ENCODE measurements at regions not wholly inside any gene's neighbourhood (a gene's known extent, or its start where the extent isn't known, plus 50 kb on each side); places are given as distances from the start of the nearest gene placed in this dataset.

DNA sequence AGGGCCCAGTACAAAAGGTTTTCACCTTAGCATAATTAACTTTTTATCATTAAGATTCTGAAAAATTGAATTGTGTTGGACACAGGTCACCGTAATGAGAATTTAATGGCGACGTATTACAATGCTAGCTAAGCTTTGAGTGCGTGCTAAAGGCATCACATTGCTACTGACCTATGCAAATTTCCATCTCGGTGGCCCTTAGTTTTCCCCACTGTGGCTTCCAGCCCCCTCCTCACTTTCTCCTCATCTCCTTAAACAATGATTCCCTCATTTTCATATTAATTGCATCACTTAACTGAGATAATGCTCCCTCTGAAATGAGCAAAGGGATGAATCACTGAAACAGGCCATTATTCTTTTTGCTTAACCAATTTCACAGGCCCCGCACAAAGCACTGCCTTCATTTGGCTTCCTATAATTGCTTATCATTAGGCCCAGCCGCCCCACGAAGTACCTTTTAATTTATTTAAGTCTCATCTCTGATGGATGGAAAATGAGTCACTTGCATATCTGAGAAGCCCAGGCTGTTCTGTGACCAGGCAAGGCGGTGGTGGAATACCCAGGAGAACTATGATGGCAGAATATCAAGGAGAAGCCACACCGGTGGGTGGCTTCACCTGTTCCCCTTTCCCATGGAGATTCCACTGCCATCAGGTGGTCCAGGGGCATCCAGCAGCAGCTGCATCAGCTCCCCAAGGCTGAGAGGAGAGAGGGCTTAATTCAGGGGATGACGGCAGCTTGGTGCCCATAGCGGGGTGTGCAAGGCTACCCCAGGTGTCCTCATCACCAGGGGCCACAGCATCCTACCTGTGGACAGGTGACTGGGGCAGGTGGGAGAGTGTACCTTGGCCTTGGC is 223.8 kb upstream of the BOD1L1 start:
- no peak for DNase-seq

DNA sequence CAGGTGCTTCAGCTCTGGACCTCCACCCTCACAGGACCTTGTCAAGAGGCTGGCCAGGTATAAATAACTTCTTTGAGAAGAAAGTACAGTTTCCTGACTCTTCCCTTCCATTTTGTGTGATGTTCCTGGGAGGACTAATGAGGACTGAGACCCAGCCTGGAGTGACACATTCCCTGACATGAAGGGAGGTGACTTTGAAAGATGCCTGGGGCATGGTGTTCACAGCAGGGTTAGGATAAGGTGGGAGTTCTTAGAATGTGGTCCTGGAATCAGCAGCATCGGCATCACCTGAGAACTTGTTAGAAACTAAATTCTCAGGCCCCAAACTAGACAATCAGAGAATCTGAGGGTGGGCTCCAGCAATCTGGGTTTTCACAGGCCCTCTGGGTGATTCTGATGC is 224.9 kb upstream of the BOD1L1 start:
- no peak for DNase-seq

DNA sequence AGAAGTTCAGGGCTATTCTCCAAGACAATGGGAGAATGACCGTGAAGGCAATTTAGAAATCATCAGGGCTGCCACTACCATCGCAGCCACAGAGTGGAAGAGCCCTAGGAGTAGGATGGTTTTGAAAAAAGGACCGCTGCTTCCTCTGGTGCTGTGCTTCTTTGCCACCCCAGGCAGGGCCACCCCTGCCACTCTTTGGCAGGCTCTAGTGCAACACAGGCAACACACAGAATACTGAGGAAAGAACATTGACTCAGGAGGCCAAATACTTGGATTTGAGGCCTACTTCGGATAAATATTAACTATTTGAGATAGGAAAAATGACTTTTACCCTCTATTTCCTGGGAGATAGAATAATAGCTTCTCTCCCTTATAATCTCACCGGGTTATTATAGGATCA is 228.9 kb upstream of the BOD1L1 start:
- DNase-seq, result no peak

DNA sequence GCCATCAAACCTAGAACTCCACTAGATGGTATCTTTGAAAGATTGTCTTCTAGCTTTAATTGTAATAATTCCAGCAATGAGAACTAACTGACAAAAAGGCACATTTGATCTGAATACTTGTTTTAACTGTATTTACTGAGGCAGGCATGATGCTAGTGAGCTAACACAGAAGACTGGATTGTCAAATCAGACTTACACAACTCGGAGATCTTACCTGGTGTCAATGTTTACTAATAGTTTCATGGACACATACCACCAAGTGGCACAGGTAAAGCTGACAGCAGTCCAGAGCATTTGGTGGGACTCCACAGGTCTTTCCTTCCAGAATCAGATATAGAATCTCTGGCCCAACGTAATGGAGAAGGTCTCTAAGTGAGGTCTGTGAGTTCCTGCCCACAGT is 229.9 kb upstream of the BOD1L1 start:
- no peak for DNase-seq

DNA sequence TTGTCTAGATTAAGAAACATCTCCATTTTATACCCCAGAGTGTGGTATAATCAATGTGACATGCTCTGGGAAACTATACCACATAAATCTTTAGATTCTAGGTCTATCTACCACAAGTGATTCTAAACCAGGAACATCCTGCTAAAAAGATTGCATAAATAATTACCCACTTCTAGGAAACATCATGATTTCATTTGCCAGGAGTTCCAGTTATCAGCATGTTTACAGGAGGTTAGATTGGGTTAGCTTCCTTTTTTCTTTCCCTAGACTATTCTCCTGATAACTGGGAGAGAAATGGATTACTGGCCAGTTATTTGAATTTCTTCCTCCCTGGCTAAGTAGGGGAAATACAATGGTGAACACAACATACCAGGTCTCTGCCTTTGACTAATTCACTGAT is 230.3 kb upstream of the BOD1L1 start:
- no peak for DNase-seq

DNA sequence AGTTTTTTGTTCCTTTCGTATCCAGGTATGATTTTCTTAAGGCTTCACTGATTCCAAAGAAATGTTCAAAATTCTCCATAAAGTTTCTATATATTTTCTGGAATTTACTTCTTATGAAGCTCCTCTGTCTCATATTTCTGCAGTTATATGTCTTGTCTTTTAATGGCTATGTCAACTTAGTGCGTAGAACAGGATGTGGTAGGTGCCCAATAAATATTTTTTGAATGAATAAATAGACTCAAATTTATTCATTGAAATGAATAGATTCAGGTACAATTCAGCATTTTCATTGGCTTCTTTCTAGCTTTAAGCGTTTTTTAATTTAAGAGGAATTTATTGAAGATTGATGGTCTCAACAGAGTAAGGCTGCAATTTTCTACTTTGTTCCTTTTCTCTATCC is 231.9 kb upstream of the BOD1L1 start:
- no peak for DNase-seq

DNA sequence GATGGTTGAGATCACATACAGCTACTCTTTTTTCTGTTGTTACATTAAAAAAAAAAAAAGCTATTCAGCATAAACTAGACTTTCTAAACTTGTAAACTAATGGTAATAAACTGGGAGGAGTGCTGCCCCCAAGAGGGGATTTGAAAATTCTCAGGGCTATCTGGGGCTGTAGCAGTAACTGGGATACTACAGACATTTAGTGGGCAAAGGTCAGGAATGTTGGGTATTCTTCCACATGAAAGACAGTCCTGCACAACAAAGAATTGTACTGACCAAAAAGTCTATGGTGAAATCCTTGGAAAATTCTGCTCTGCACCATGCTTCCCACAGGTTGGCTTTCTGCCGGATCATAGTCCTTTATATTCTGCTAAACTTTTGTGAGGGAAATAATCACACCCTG is 232.6 kb upstream of the BOD1L1 start:
- no peak for DNase-seq

DNA sequence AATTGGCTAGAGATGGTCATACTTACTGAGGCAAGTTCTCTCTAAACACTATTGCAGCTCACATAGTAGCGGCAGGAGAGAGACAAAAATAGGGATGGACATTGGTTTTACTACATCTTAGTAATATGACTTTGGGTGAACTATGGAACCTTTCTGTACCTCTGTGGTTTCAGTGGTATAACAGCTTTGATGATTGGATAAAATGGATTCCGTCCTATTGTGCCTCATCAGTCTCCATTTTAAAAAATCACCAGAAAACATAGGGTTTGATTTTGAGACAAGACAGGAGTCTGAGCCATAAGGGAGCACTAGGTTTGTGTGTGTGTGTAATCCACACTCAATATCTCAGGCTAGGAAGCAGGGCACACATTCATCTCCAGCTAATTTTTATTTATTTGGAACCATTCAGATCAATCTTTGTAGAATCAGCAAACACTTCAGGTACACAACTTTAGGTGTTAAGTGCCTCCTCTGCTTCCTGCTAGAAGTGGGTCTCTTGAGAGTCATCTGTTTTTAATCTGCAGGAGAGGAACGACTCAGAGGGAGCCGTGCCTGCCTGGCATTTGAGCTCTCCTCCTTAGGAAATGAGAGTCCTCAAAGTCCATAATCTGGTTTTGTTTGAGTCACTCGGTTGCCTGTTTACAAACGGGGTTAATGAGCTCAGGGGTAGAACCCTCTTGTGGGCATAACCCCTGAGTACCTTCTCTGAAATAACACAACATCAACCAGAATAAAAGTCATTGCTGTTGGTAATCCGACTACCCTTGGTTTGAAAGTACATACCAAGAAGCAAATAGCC is 238.5 kb upstream of the BOD1L1 start:
- DNase-seq, result no peak

DNA sequence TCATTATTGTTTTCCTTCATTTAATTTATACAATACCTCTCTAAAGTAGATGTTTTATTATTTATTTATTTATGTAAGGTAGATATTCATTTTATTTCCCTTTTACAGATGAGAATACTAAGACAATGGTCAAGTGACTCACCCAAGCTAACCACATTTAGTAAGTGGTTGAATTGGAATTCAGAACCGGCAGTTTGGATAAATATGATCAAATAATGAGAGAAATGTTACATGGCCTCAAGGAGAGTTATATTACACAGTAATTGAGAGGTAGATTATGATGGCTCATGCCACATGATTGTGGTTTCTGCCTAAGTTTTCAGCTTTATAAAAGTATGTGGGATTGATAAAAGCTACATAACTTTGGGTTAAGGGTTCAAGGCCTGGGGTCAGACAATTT is 239.4 kb upstream of the BOD1L1 start:
- no peak for DNase-seq

DNA sequence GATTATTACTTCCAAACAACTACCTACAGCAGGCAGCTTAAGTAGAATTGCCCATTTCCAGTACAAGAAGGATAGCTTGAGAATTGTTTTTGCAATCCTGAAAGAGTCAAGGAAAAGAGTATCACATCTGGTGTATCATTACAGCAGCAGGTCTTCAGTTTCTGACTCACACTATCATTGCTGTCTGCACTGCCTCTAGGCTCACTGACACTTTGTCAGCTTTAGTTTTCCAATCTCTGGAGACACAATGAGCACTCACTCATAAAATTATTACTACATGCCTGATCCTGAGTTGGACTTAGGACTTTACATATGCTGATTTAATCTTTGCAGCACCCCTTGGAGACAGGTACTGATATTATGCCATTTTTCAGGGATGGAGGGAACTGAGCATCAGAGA is 244.6 kb upstream of the BOD1L1 start:
- no peak for DNase-seq

DNA sequence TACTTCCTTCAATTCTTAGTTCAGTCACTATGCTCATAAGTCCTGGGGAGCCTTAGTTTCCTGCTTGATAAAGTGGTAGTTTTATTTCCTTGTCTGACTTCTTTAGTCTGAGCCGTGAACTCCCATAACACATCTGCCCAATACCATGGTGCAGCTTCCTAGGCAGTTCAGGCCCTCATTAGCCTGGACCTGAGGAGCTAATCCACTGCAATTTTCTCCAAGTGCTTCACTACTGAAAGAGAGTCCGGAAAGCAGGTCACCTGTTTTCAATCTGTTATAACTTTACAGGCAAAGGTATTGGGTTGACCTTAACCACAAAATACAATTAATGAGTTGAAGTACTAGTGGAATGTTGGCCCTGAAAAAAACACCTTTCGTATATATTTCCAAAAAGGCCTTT is 245.4 kb upstream of the BOD1L1 start:
- no peak for DNase-seq

DNA sequence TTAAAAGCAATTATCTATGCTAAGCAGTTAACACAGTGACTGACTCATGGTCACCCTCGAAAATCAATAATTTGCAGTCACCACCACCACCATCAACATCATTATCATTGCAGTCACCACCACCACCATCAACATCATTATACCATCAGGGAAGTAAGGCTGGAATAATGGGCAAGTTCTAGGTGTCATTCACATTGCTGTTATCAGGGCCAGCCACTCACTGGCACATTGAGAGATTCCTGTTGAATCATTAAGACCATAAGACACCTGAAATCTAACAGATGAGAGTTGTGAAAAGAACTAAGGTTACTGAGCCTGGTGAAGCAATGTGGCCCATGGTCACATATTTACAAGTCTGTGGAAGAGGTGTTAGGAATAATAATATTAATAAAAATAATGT is 247.7 kb upstream of the BOD1L1 start:
- DNase-seq, result no peak

DNA sequence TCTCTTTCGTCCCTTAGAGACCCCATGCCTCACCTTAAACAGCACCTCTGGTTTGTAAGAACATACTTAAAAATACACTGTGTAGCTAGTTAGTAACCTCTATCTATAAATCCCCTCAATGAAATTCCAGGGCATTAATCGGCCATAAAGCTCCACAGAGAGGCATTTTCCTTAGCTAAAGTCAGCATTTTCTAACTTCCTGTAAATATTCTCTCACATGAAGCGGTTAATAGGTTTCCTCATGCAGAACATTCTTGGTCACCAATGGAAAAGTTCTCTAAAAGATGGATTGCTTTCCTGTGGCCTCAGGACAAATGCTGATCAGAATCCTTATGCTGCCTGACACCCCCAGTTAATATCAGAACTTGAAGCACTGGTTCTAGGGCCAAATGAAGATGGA is 248.6 kb upstream of the BOD1L1 start:
- DNase-seq, result no peak

DNA sequence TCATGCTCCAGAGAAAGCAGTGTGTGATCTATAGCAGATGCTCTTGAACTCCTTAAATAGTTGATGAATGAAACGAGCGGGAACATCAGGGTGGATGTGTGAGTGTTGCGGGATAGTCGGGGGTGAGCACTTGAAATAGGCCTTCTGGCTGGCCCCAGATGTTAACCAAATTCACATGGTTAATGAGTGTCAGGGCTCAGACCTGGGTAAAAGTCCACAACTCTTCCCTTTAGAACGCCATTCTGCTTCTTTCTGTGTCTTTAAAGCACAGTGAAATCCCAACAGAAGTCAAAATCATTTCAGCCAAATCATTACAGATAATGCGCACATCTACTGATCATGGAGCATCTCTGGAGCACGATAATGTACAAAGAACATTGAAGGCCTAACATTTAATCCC is 249.4 kb upstream of the BOD1L1 start:
- DNase-seq, result no peak

DNA sequence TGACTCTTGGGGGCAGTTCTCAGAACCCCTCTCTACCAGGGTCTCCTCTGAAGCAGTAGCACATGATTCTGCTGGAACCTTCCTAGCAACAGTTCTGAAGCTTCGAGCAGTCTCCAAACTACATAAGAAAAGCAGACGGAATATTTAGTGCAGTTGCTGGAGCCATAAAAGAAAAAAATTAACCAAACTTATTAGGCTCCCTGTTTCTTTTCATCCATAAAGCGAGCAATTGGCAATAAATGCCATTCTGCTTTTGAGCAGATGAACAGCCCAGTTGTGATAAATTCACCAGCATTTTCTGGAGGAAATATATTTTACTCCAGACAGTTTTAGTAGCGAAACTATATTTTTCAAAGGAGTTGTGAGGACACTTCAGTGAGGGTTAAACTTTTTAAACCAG is 250.1 kb upstream of the BOD1L1 start:
- no peak for DNase-seq

DNA sequence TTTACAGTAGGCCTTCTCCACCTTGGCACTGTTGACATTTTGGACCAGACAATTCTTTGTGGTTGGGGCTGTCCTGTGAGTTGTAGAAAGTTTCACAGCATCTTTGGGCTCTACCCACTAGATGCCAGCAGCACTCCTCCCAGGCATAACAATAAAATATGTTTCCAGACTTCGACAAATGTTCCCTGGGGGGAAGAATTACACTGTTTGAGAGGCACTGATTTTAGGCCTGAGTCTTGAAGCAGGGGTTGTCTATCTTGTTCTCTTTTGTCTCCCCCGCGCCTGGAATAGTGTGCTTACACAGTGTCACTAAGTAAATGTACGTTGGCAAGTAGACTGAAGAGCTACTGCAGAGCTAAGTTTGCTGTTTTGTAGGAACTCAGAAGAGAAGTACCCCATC is 254.4 kb upstream of the BOD1L1 start:
- DNase-seq, result no peak

DNA sequence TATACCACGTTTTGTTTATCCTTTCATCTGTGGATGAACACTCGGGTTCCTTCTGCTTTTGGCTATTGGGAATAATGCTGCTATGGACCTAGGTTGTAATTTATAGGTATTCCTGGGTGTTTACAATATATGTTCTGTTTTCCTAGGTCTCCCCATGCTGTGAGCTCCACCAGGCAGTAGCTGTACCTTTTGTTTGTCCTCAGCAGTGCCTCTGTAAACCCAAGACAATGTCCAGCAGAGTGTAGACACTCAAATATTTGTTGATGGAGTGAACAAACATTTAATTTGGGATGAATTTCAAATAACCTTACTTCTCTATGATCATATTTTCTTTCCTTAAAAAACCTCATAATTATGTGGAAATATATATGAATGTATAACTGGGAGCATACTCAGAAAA is 259.5 kb upstream of the BOD1L1 start:
- DNase-seq, result no peak

DNA sequence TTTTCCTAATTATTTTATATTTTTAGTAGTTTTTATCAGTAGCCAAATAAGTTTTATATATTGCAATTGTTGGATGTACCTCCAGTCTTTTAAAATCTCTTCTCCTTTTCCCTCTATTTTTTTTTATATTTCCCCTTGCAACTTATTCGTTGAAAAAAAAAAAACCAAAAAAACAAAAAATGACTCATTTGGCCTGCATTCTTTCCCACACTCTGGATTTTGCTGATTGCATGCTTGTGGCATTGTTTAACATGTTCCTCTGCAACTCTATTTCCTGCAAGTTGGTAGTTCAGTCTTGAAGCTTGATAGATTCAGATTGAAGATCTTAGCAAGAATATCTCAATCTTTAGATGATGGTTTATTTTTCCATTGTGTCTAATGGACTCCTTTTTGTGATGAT is 260.6 kb upstream of the BOD1L1 start:
- DNase-seq, result no peak

DNA sequence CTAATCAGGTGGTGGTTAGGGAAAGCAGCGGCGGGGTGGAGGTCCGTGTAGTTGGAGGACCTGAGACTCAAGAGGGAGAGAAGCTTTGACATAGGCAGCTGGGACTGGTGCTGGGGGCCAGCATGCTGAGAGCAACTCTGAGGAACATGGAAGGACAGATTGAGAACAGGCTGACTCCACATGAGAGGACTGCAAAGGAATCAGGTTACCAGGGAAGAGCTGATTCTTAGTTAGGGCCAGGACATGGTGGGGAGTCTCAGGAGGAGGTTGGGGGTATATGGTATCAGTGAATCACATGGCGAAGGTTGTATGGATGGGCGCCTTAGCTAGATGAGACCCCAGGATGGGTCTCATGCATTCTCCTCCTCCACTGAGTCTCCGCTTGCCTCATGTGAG is 264.0 kb upstream of the BOD1L1 start:
- no peak for DNase-seq

DNA sequence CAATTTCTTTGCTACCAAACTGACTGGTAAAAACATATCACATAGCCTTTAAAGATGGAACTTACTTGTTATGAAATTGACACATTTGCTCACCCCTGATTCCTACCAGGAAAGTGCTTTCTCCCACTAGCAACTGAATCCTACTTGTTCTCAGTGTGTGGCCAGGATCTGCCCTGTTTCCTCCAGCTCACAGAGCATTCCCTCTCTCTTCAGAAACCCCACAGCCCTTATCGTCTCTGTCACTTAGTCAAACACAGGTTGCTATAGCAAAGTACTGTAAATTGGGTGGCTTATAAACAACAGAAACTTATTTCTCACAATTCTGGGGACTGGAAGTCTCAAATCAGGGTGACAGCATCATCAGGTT is 265.2 kb upstream of the BOD1L1 start:
- DNase-seq, result no peak

DNA sequence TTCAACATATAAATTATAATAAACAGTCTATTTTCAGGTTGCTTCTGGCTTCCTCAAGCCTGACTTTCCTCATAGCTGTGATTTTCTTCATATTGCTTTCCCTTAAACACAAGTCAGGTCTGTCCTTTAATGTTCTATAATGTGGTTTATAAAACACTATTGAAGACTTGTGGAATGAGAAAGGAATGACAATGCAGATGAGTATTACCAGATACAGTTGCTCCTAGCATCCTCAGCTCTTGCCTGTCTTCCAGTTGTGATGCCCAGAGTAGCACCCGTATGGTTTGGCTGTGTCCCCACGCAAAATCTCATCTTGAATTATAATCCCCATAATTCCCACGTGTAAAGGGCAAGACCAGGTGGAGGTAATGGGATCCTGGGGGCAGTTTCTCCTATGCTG is 265.7 kb upstream of the BOD1L1 start:
- DNase-seq, result no peak

DNA sequence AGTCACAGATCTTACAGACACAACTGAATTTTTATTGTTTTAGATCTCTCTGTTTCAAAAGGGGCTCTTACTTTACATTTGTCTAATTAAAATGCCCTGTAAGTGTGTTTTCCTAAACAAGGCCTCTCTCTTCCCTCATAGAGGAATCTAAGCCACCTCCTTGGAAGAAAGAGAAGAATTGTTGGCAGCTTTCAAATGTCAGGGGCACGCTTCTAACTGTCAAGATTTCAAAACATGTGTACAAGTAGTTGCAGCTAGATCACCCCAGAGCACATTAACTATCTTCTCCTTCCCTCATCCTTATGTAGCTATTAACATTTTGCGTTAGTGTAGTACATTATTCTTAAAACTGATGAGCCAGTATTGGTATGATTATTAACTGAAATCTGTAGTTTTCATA is 266.5 kb upstream of the BOD1L1 start:
- DNase-seq, result no peak

DNA sequence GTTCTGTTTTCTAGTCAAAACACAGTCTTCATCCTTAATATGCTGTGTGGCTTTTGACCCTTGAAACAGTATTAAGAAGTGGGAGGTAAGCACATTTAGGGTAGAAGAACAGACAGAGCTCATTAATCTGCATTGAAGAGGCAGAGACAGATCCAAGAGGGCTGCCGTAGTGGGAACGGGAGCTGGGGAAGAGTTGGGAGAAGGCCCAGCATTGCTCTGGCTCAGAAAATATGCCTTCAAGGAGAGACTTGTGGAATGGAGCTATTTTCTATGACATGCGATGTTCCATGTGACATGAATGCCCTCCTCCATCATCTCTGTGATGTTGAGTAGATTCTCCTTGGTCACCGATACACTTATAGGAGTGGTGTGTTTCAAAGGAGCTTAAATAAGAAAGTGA is 273.3 kb upstream of the BOD1L1 start:
- DNase-seq, result no peak

DNA sequence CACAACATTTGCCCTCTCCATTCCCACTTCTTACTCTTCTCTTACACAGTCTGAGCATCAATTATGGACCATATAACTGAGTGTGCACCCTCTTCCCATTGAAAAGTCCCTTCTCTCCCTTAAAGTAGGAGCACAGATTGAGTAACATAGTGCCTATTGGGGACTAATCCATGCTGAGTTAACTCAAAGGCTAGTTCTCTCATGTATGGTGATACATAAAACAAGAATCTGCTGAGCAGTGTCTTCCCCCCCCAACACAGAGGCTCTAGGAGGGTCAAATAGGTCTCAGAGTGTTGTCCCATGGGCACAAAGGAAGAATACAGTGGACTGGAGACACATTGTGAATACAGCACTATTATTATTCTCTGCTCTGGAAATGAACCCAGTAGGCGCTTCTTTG is 274.6 kb upstream of the BOD1L1 start:
- no peak for DNase-seq

DNA sequence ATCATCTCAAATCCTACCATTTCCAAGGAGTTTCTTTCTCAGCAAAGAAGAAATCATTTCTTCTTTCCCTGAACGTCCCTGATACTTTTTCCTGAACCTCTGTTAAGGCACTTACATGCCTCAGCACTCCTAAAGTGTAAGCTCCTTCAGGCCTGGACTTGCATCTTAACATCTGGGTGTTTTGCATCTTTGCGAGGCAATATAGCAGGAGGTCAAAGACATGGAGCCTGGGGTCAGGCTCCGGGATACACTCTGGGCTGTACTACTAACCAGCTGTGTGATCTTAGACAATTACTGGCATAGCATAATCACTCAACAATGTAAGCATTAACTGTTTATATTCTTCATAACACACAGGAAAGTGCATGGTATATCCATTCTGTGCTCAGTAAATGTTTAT is 275.5 kb upstream of the BOD1L1 start:
- DNase-seq, result no peak
